ENCODE measurements at regions not wholly inside any gene's neighbourhood (a gene's known extent, or its start where the extent isn't known, plus 50 kb on each side); places are given as distances from the start of the nearest gene placed in this dataset.
A peak's percentile ranks its signal among the peaks of the same experiment; 100 is the strongest.

DNA sequence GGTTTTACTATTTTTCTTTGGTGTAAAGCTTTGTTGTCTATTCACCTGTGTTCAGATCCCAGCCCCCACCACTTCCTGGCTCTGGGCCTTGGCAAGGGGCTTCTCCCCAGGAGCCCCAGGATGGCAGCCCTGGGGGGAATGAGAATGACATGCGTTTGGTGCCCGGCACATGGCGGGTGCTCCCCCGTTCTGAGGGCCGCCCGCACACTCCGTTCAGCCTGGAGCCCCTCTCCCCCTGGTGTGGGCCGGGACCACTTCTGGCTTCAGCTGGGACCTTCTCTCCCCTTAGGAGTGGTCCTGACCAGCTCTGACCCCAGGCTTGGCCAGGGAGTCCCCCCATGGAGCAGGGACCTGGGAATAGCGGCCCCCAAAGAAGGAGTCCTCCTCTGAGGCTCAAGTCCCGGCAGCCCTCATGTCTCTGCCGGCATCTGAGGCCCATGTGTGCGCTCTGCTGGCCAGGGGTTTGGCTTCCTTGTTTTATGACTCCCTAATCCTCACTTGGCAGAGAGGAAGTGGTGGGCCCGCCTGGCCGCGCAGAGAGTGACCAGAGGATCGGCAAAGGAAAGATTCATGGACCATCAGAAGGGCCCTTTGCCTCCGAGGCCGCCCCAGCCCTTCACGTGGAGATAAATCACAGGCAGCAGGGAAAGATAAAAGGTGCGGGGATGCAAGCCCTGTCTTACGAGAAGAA is 57.0 kb upstream of the LMX1B start:
- no peak for DNase-seq (ENCODE audit: low read depth)

DNA sequence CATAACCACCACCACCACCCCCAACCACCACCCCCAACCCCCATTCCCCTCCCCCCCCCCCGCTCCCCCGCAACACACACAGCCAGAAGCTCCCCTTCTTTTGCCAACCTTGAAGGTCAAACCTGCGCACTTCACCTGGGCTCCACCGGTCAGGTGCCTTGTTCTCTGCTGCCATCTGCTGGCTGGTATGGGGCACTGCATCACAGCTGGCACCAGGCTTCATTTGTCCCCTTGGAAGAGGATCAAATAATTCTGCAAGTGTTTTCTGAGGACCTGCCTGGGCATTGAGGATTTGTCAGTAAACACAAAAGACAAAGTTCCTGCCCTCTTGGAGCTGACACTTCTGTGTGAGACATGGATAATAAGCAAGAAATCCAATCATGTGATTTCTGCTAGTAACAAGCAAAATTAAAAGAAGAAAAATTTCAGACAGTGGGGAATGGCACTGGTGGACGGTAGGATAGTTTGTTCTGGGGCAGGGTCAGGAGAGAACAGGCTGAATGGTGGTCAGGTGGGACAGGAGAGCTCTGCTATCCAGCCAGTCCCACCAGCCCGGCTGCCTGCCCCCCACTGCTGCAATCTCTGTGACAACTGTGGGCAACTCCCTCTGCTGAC is 55.6 kb upstream of the LMX1B start:
- peak; percentile 58 for DNase-seq (ENCODE audit: low read depth)

DNA sequence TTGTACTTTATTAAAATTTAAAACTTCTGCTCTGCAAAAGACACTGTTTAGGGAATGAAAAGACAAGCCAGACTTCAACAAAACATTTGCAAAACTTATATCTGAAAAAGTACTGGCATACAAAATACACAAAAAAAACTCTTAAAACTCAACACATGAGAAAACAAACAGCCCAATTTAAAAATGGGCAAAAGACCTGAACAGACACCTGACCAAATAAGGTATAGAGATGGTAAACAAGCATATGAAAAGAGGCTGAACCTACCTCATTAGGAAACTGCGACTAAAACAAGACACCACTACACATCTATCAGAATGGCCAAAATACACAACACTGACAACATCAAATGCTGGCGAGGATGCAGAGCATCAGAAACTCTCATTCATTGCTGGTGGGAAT is 54.4 kb upstream of the LMX1B start:
- no peak for DNase-seq (ENCODE audit: low read depth)

DNA sequence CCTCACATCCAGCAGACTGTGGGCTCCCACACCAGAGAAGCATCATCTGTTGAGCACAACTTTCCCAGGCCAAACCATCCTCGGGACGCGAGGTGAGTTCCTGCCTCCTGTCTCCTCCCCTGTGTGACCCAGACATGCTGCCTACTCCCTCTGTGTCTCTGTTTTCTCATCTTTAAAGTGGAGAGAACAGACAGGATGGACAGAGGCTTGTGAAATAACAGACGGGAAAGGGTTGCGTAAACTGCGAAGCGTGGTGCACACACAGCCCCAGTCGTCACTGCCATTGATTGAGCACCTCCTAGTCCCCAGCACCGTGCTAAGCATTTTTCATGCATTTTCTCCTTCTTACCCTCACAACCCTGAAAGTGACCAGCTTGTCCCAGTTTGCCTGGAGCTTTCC is 52.1 kb upstream of the LMX1B start:
- no peak for DNase-seq (ENCODE audit: low read depth)

DNA sequence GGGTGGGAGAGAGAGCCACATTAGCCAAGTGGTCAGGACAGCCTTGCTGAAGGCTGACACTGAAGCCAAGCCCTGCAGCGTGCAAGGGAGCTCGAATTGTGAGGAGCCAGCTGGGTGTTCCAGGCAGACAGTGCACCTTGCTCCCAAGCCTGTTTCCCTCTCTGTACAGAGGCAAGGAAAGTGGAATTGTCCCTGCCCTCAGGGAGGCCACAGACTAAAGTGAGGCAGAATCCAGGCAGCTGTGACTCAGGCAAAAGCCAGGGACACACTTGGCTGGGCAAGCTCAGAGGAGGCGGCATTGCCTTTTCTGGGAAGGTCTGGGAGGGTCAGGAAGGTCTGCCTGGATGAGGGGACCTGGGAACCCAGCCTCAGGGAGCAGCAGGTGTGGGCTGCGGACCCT is 50.2 kb upstream of the LMX1B start:
- DNase-seq (ENCODE audit: low read depth): no peak
